ENCODE measurements at regions not wholly inside any gene's neighbourhood (a gene's known extent, or its start where the extent isn't known, plus 50 kb on each side); places are given as distances from the start of the nearest gene placed in this dataset.

GRCh38 chrX:127128282-127128681 is 308.8 kb downstream of the PRR32 start:
- Histone ChIP-seq H4K8ac (ENCODE audit: extremely low read depth, insufficient read depth, low read length) (no peak overlapping the region), H3K4me1 (replicated peaks in 1 of 4; ENCODE audit: control insufficient read depth in 3 of 4, insufficient read depth in 4 of 4, low read length in 3 of 4) (no peaks in the 10 kb centered on the region), H3K18ac (ENCODE audit: extremely low read depth, low read length) (no peak overlapping the region; the same call in 1 of the 2 replicates), H4K20me1 (replicated peaks in 1 of 2; ENCODE audit: control insufficient read depth in 1 of 2, insufficient read depth in 2 of 2, low read length in 2 of 2) (no peaks in the 10 kb centered on the region), H3K27me3 (replicated peaks in 1 of 4; ENCODE audit: control insufficient read depth in 3 of 4, extremely low read depth in 1 of 4, insufficient read depth in 3 of 4, low read length in 3 of 4) (no peaks in the 10 kb centered on the region), H3K9me3 (ENCODE audit: insufficient read depth in 2 of 2, low read depth in 1 of 2, low read length in 1 of 2) (no peaks in the 10 kb centered on the region), H3K9ac (replicated peaks in 1 of 4; ENCODE audit: extremely low read depth in 1 of 4, low read depth in 3 of 4, low read length in 3 of 4) (no peak overlapping the region), H3K27ac (ENCODE audit: low read depth, low read length) (no peak overlapping the region), H3K4me2 (ENCODE audit: insufficient read depth in 1 of 2, low read depth in 2 of 2, low read length in 2 of 2) (no peak overlapping the region), H2BK120ac (replicated peaks; ENCODE audit: low read depth, low read length) (no peak overlapping the region), H2AK5ac (ENCODE audit: low read depth, low read length) (no peak overlapping the region), H3K4ac (replicated peaks; ENCODE audit: insufficient read length, low read depth, low read length) (no peak overlapping the region), H3K23me2 (ENCODE audit: low read depth, low read length) (no peaks in the 10 kb centered on the region), H3K4me3 (ENCODE audit: extremely low read depth in 1 of 4, insufficient read depth in 2 of 4, low read depth in 3 of 4, low read length in 4 of 4) (no peak overlapping the region), H2BK20ac (ENCODE audit: low read length) (no peak overlapping the region), H3K56ac (replicated peaks; ENCODE audit: insufficient read length, low read depth, low read length) (no peak overlapping the region), H3K79me1 (ENCODE audit: low read depth, low read length) (no peaks in the 10 kb centered on the region), H2BK15ac (ENCODE audit: low read length) (no peak overlapping the region), H3K36me3 (ENCODE audit: control insufficient read depth in 2 of 4, insufficient read depth in 4 of 4, low read length in 3 of 4) (no peaks in the 10 kb centered on the region), H3K14ac (ENCODE audit: insufficient read length) (no peak overlapping the region), H2BK12ac (ENCODE audit: low read depth, low read length) (no peak overlapping the region), H3K79me2 (ENCODE audit: control insufficient read depth in 1 of 2, insufficient read depth in 2 of 2, low read length in 2 of 2) (no peaks in the 10 kb centered on the region), H2AFZ (ENCODE audit: low read length) (no peak overlapping the region), H4K91ac (replicated peaks; ENCODE audit: insufficient read length, low read length) (no peak overlapping the region), H4K5ac (ENCODE audit: insufficient read length, low read depth, low read length) (no peak overlapping the region), H2BK5ac (ENCODE audit: low read depth, low read length) (no peak overlapping the region), H3K23ac (ENCODE audit: insufficient read length) (no peak overlapping the region)
- FAIRE-seq (no peak), DNase-seq (ENCODE audit: low read depth in 1 of 2, low spot score in 2 of 2) (no peak)
- POLR2A ChIA-PET (ENCODE audit: partially characterized antibody): no interaction called here
- CTCF ChIA-PET (ENCODE audit: partially characterized antibody): no interaction called here
- TF ChIP-seq MAX (IDR thresholded peaks at IDR 0.05) (no peak), RAD21 (IDR thresholded peaks at IDR 0.05 in 1 of 2, conservative IDR thresholded peaks at IDR 0.05 in 1 of 2; ENCODE audit: low read depth in 2 of 2, low read length in 2 of 2) (peak; percentile 10 to 32; a peak in 3 of 4 replicates)
- 84% methylated on average over 5 of the region's 5 CpGs; no CpG with 5 or more reads in 1 of the 2 experiments for WGBS, 2 experiments (ENCODE audit: extremely low coverage in 1 of 2, insufficient coverage in 1 of 2, insufficient read length in 1 of 2, insufficient replicate concordance in 2 of 2, low coverage in 1 of 2, low lambda C conversion rate in 2 of 2, missing lambda C conversion rate in 1 of 2)

Measured in H1 (cell line).